ENCODE measurements at regions not wholly inside any gene's neighbourhood (a gene's known extent, or its start where the extent isn't known, plus 50 kb on each side); places are given as distances from the start of the nearest gene placed in this dataset.

- TF ChIP-seq CTCF (IDR thresholded peaks at IDR 0.05; ENCODE audit: low read depth, low read length), result no peak
- no peak overlapping the region for H3K4me3 ChIP-seq (ENCODE audit: low read depth, low read length)
Observed at GRCh38 chr11:115751243-115752015, 247.2 kb upstream of the CADM1 start.

- H3K4me3 ChIP-seq (ENCODE audit: low read depth, low read length), result no peak overlapping the region
- TF ChIP-seq CTCF (IDR thresholded peaks at IDR 0.05; ENCODE audit: low read depth, low read length), result no peak
Observed at GRCh38 chr11:115745610-115746512, 241.6 kb upstream of the CADM1 start.

- no peak for TF ChIP-seq CTCF (IDR thresholded peaks at IDR 0.05; ENCODE audit: low read depth, low read length)
- no peak overlapping the region for H3K4me3 ChIP-seq (ENCODE audit: low read depth, low read length)
Observed at GRCh38 chr11:115745066-115745465, 240.9 kb upstream of the CADM1 start.

- TF ChIP-seq CTCF (IDR thresholded peaks at IDR 0.05; ENCODE audit: low read depth, low read length), result no peak
- no peak overlapping the region for H3K4me3 ChIP-seq (ENCODE audit: low read depth, low read length)
Observed at GRCh38 chr11:115743719-115744118, 239.5 kb upstream of the CADM1 start.

- no peak for TF ChIP-seq CTCF (IDR thresholded peaks at IDR 0.05; ENCODE audit: low read depth, low read length)
- H3K4me3 ChIP-seq (ENCODE audit: low read depth, low read length), result no peak overlapping the region
Observed at GRCh38 chr11:115741376-115742107, 237.3 kb upstream of the CADM1 start.

- H3K4me3 ChIP-seq (ENCODE audit: low read depth, low read length), result no peak overlapping the region
- no peak for TF ChIP-seq CTCF (IDR thresholded peaks at IDR 0.05; ENCODE audit: low read depth, low read length)
Observed at GRCh38 chr11:115740324-115740723, 236.1 kb upstream of the CADM1 start.
